Stomach smooth muscle (tissue), 2 donors: ENCODE measurements at regions not wholly inside any gene's neighbourhood (a gene's known extent, or its start where the extent isn't known, plus 50 kb on each side); places are given as distances from the start of the nearest gene placed in this dataset.

Experiments used
- H3K27ac ChIP-seq: one replicate; pipeline ENCODE4 v1.7.0; 2013; ENCODE audit warnings: mild to moderate bottlenecking, low read length, inconsistent platforms
- H3K27me3 ChIP-seq, 2 donors: one replicate each; pipeline ENCODE4 v1.7.0; 2013; ENCODE audit warnings: low read length in 2 of 2; ENCODE audit not compliant: insufficient read depth in 2 of 2, control insufficient read depth in 1 of 2
- H3K36me3 ChIP-seq, 2 donors: one replicate each; pipeline ENCODE4 v1.7.0; 2013; ENCODE audit warnings: low read length in 2 of 2; ENCODE audit not compliant: control insufficient read depth in 2 of 2, insufficient read depth in 2 of 2
- H3K4me1 ChIP-seq: one replicate; pipeline ENCODE4 v1.7.0; 2013; ENCODE audit warnings: low read length; ENCODE audit not compliant: control insufficient read depth, insufficient read depth
- H3K4me3 ChIP-seq, 2 donors: one replicate each; pipeline ENCODE4 v1.7.0; 2013; ENCODE audit warnings: low read length in 2 of 2
- H3K9ac ChIP-seq, 2 donors: one replicate each; pipeline ENCODE4 v1.7.0; 2013; ENCODE audit warnings: low read length in 2 of 2, mild to moderate bottlenecking in 1 of 2
- H3K9me3 ChIP-seq, 2 donors: one replicate each; pipeline ENCODE4 v1.7.0; 2013; ENCODE audit warnings: low read length in 2 of 2; ENCODE audit not compliant: control insufficient read depth in 2 of 2
- donor health status: healthy.
- donor health status: Pancreatic carcinoma.

- no peak overlapping the region for H3K9ac ChIP-seq
- H3K9me3 ChIP-seq, result no peaks in the 10 kb centered on the region
- H3K27ac ChIP-seq, result no peak overlapping the region
- peaks cover 0 to 3% of the 10 kb centered on the region in 2 donors for H3K27me3 ChIP-seq
- no peaks in the 10 kb centered on the region for H3K4me1 ChIP-seq
- no peak overlapping the region for H3K4me3 ChIP-seq
- H3K36me3 ChIP-seq, result no peaks in the 10 kb centered on the region
Measured at GRCh38 chr2:129772190-129772579, 207.3 kb upstream of the RAB6C start.

- no peaks in the 10 kb centered on the region for H3K36me3 ChIP-seq
- no peak overlapping the region for H3K4me3 ChIP-seq
- no peaks in the 10 kb centered on the region for H3K4me1 ChIP-seq
- H3K27me3 ChIP-seq, result no peaks in the 10 kb centered on the region
- H3K27ac ChIP-seq, result no peak overlapping the region
- H3K9ac ChIP-seq, result no peak overlapping the region
- no peaks in the 10 kb centered on the region for H3K9me3 ChIP-seq
Measured at GRCh38 chr2:129775952-129776653, 203.4 kb upstream of the RAB6C start.

GRCh38 chr2:129777146-129777545, 202.3 kb upstream of the RAB6C start:
- no peak overlapping the region for H3K27ac ChIP-seq
- no peak overlapping the region for H3K9ac ChIP-seq
- no peaks in the 10 kb centered on the region for H3K36me3 ChIP-seq
- no peaks in the 10 kb centered on the region for H3K27me3 ChIP-seq
- no peak overlapping the region for H3K4me3 ChIP-seq
- H3K4me1 ChIP-seq, result no peaks in the 10 kb centered on the region
- H3K9me3 ChIP-seq, result no peaks in the 10 kb centered on the region

- Histone ChIP-seq H3K4me3 (no peak overlapping the region), H3K4me1 (no peaks in the 10 kb centered on the region), H3K27me3 (no peaks in the 10 kb centered on the region), H3K9me3 (no peaks in the 10 kb centered on the region), H3K36me3 (no peaks in the 10 kb centered on the region), H3K9ac (no peak overlapping the region), H3K27ac (no peak overlapping the region)
Measured at GRCh38 chr2:129777762-129778583, 201.5 kb upstream of the RAB6C start.

GRCh38 chr2:129778584-129778877, 200.9 kb upstream of the RAB6C start:
- H3K9me3 ChIP-seq, result no peaks in the 10 kb centered on the region
- H3K4me1 ChIP-seq, result no peaks in the 10 kb centered on the region
- H3K4me3 ChIP-seq, result no peak overlapping the region
- no peak overlapping the region for H3K9ac ChIP-seq
- H3K36me3 ChIP-seq, result no peaks in the 10 kb centered on the region
- no peaks in the 10 kb centered on the region for H3K27me3 ChIP-seq
- no peak overlapping the region for H3K27ac ChIP-seq

- Histone ChIP-seq H3K4me3 (no peak overlapping the region), H3K36me3 (no peaks in the 10 kb centered on the region), H3K9ac (no peak overlapping the region), H3K27me3 (no peaks in the 10 kb centered on the region), H3K27ac (no peak overlapping the region), H3K4me1 (no peaks in the 10 kb centered on the region), H3K9me3 (no peaks in the 10 kb centered on the region)
Measured at GRCh38 chr2:129779783-129780182, 199.7 kb upstream of the RAB6C start.

- H3K36me3 ChIP-seq, result no peaks in the 10 kb centered on the region
- no peaks in the 10 kb centered on the region for H3K4me1 ChIP-seq
- H3K4me3 ChIP-seq, result no peak overlapping the region
- no peaks in the 10 kb centered on the region for H3K27me3 ChIP-seq
- H3K9ac ChIP-seq, result no peak overlapping the region
- H3K27ac ChIP-seq, result no peak overlapping the region
- H3K9me3 ChIP-seq, result no peaks in the 10 kb centered on the region
Measured at GRCh38 chr2:129780316-129781270, 198.9 kb upstream of the RAB6C start.

GRCh38 chr2:129781749-129782632, 197.5 kb upstream of the RAB6C start:
- Histone ChIP-seq H3K4me1 (no peaks in the 10 kb centered on the region), H3K4me3 (no peak overlapping the region), H3K27ac (no peak overlapping the region), H3K36me3 (no peaks in the 10 kb centered on the region), H3K27me3 (no peaks in the 10 kb centered on the region), H3K9me3 (no peaks in the 10 kb centered on the region), H3K9ac (no peak overlapping the region)

- no peaks in the 10 kb centered on the region for H3K4me1 ChIP-seq
- H3K4me3 ChIP-seq, result no peak overlapping the region
- H3K27me3 ChIP-seq, result no peaks in the 10 kb centered on the region
- H3K9ac ChIP-seq, result no peak overlapping the region
- H3K27ac ChIP-seq, result no peak overlapping the region
- no peaks in the 10 kb centered on the region for H3K36me3 ChIP-seq
- H3K9me3 ChIP-seq, result no peaks in the 10 kb centered on the region
Measured at GRCh38 chr2:129782633-129782990, 196.9 kb upstream of the RAB6C start.

- Histone ChIP-seq H3K4me3 (no peak overlapping the region), H3K4me1 (no peaks in the 10 kb centered on the region), H3K27me3 (no peaks in the 10 kb centered on the region), H3K27ac (no peak overlapping the region), H3K36me3 (no peaks in the 10 kb centered on the region), H3K9me3 (no peaks in the 10 kb centered on the region), H3K9ac (no peak overlapping the region)
Measured at GRCh38 chr2:129784486-129784885, 195.0 kb upstream of the RAB6C start.
